NCI-H526 treated with DMSO at 0.1 percent for 48 hours (cell line): ENCODE measurements at regions not wholly inside any gene's neighbourhood (a gene's known extent, or its start where the extent isn't known, plus 50 kb on each side); places are given as distances from the start of the nearest gene placed in this dataset.
"Not testable (repeated sequence)": the region's sequence is repeated elsewhere in the genome, so short reads cannot be mapped to it uniquely, and the experiment has no call there.

Experiments used
- DNase-seq: peaks from one replicate; lab custom pipeline; 2025; lab: John Stamatoyannopoulos, UW

DNA sequence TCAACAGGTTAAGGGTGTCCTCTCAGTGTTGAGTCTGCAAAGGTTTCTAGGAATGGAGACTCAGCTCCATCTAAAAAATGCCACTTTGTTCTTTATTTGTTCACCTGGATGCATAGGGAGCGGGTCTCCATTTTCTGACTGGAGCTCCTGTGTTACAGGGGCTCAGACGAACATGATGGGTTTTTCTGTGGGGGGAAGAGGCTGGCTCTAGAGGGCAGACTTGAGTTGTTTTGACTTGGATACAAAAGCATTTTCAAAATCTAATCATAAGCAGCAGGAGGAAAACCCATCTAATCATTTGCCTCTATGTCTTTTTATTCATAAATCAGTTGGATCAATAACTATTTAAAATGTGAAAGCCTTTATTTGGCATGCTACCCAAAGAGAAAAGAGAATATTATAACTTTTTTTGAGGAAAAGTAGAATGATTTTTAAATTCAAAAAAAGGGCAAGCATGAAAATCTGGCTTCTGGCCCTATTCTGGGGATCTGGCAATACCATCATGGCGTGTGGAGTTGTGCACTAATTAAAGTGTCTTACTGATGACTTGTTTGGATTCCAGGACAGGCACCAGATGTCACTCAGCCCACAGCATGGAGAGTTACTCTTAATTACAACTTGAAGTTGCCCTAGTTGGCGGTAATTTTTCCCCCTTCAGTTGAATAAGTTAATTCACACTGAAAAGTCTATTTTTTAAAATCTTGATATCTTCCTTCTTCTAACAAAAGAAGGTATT is 594.9 kb downstream of the REEP3 start:
- no peak for DNase-seq

DNA sequence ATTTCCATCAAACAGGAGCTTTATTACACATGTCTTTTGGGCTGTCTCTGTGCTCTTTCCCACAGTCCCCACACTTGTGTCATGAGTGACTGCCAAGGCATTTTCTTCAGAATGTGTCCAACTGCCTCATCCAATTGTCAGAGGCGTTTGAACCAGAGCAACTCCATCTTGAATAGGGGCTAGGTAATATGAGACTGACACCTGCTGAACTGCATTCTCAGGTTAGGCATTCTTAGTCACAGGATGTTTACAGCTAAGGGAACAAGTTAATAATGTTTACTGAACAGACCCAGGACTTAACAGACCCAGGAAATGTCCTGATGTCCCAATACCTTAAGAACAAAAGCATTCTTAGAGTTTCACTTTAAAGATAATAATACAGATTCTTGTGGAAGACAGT is 595.5 kb downstream of the REEP3 start:
- no peak for DNase-seq

DNA sequence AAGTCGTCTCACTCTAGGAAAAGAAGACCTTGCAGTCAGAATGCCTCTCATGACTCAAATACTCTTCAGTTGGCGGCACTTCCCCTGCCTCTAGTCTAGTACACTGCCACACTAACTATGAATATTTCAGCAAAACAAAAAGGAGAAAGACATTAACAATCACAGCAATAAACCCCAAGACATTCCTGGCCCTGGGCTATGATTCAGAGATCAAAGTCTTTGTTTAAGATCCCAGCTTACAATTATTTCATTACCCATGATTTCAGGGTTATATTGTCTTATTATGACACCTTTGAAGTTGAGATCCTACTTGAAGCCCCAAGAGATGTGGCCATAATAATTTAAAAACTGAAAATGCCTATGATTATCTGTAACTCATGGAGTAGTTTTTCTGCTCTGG is 597.5 kb downstream of the REEP3 start:
- no peak for DNase-seq

DNA sequence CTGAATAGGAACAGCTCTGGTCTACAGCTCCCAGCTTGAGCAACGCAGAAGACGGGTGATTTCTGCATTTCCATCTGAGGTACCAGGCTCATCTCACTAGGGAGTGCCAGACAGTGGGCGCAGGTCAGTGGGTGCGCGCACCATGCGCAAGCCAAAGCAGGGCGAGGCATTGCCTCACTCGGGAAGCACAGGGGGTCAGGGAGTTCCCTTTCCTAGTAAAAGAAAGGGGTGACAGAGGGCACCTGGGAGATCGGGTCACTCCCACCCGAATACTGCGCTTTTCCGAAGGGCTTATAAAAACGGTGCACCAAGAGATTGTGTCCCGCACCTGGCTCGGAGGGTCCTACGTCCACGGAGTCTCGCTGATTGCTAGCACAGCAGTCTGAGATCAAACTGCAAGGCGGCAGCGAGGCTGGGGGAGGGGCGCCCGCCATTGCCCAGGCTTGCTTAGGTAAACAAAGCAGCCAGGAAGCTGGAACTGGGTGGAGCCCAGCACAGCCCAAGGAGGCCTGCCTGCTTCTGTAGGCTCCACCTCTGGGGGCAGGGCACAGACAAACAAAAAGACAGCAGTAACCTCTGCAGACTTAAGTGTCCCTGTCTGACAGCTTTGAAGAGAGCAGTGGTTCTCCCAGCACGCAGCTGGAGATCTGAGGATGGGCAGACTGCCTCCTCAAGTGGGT is 599.2 kb downstream of the REEP3 start:
- DNase-seq, result not testable (repeated sequence)

DNA sequence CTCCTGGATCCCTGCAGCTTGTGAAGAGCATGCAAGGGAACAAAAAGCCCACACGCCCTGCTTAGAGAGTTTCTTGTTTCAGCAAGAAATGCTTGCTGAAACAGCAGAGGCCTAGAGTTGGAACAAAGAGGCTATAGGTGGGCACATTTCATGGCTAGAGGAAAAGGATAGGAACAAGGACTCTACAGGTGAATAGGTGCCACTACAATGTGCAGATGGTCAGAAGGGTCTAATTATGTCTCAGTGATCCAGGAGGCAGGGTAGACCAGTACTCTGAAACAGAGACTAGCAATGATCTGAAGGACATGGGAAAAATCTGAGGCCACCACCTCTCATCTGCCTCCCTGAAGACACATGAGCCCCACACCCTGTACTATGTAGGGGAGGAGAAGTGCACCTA is 609.0 kb downstream of the REEP3 start:
- no peak for DNase-seq

DNA sequence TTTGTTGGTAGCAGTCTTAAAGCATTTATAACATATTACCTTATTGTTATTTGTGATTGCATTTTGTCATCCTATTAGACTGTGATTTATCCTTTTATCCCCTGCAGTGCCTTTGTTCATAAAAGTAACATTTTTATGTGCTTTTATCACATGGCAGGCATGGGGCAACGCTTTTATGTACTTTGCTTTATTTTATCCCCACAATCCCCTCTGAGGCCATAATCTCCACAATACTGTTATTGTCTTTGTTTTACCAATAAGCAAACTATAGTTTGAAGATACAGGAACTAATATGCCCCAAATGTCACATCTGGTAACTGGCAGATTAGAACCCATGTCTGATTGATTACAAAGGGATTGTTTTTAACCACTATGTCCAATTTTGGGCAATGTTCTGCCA is 613.5 kb downstream of the REEP3 start:
- DNase-seq, result no peak

DNA sequence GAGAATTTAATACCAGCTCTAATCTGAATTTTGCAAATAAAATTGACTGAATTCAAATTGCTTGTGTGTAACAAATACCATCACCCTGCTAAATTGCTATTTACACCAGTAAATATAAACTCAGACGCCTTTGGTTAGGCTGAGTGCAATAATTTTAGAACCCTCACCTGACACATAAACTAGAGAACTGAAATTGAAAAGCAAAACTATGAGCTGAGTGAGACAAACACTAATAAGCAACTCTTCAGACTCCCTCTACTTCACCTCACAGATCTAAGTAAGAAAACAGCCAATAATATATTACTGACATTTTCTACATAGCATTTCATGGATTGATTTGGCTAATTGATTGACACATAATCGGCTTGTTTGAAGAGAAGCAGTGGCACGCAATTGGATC is 621.2 kb downstream of the REEP3 start:
- no peak for DNase-seq

DNA sequence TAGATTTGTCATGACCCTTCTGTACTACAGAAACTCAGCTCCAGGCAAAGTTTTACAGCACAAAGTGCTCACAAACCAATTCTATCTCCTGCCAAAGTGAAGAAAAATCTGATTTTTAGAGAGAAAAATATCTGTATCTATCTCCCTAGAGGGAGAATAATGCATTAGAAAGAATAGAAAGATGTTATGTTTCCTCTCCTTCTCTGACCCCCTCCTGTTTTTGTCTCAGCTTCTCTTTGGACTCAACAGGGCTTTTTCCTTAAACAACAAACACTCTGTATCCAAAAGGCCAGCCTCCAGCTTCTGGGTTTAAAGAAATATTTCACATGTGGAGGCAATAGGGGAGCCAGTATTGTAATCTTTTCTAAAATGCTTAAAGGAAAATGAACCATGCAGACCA is 627.4 kb downstream of the REEP3 start:
- DNase-seq, result no peak

DNA sequence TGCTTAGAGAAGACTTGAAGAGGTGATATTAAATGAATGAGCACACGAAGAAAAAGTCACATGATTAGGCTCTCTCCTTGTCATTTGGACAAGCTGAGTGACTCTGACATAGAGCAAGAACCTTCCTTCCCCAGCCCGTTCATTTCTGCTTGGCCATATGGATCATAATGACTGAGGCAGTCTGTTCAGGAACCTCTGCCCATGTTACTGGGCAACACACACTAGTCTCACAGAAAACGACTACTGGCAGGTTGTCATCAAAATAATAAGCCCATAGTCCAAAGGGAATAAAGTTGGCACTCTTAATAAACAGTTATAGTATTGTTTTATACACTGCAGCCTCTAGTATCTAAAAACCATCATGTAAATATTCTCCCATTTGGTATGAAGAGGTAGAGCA is 635.0 kb downstream of the REEP3 start:
- DNase-seq, result no peak

DNA sequence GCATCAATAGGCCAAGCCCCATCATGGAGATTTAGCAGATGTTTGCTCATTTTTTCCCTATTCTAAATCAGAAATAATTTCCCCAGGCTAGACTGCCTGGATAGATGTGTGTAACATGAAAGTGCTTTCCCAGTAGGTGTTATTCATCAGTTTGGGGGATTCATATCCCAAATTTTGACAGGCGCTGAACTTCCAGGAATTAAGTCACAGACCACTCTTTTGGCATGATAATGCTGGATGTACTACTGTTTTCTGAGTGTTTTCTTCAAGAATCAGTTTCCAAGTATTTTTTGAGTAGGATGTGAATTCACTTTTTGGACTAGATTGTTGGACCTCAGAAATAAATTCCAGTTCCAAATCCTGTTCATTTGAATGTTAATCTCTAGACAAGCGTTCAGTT is 637.4 kb downstream of the REEP3 start:
- no peak for DNase-seq

DNA sequence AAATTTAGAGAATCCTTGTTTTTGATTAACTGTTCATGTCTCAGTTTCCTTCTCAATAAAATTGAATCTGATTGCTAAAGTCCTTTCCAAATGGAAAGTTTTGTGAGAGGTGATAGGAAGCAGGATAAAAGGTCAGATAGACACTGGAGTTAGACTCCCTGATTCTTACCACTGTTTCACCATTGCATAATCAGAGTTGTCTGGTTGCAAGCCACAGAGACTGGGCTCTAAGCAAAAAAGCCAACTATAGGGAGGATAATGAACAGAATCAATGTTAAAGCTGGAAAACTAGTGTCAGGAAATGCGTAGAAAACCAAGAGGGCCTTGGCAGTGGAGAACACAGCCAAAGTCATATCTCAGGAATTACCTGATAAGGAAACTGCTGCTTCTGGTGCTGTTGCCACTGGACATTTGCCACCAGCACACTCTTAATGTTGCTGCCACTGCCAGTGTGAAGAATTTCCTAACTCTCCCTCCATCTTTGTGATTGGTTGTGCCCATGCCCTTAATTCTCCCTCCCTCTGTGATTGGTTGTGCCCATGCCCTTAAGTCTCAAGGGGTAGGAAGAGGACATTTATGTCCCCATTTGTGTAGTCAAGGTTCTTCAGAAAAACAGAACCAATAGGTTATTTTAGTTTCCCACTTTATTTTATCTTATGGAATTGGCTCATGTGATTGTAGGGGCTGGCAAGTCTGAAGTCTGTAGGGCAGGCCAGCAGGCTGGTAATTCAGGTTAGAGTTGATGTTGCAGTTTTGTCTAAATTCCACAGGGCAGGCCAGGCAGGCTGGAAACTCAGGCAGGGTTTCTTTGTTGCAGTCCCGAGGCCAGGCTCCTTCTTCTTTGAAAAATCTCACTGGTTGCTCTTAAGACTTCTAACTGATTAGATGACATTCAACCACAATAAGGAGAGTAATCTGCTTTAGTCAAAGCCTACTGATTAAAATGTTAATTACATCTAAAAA is 639.0 kb downstream of the REEP3 start:
- DNase-seq, result no peak

DNA sequence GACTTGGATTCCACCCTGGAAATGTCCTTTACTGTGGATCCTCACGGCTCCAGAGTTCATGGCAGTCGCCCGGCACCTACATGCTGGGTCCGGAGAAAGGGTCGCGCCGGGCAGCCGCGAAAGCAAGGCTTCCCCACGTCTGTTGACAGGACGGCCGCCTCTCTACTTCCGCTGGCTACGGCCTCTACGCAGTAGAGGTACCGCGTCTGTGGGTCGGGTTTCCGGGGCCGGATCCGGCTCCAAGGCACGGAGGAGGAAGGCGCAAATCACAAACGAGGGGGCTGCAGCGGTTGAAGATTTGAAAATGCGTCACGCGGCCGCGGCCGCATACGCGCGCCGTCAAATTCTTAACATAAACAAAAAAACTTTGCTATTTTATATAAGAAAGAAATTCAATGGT is 649.6 kb downstream of the REEP3 start:
- no peak for DNase-seq

DNA sequence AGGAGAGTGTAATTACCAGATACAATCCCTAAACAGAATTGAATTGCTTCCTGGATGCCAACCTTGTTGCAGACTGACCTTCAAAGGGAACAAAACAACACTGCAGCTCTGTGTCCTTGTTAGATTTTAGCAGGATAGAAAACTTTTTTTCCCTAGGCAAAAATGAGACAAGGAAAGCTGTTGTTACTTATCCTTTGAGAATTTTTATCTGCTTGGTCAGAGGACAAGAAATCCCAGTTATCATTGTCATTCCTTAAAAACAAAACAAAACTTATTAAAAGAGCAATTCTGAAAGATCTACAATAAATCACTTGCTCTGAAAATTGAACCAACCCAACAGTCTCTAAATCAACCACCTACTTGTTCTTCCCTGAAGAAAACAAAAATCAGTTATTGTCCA is 652.6 kb downstream of the REEP3 start:
- DNase-seq, result no peak

DNA sequence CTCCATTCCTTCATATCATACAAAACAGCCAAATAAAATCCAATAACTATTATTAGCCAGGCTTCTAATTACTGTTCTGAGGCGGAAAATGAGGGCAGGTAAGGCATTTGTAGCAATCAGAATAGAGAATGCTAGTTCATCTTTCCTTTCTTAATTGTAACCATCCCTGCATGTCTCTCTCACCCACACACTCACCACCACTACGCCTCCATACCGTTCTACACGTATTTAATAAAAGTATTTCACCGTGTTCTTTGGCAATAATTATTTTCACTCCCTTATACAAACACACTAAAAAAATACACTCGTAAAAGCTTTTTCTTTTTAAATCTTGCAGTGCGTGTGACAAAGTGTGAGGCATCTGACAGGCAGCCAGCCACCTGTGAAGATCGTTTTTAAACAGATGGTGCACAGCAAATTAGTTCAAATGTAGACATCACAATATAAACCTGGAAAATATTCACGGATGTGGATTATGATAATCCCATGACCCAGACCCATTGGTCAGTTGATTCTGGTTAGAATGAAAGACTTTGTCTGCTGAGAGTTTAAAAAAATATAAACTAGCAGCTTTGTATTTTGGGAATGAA is 653.6 kb downstream of the REEP3 start:
- no peak for DNase-seq

DNA sequence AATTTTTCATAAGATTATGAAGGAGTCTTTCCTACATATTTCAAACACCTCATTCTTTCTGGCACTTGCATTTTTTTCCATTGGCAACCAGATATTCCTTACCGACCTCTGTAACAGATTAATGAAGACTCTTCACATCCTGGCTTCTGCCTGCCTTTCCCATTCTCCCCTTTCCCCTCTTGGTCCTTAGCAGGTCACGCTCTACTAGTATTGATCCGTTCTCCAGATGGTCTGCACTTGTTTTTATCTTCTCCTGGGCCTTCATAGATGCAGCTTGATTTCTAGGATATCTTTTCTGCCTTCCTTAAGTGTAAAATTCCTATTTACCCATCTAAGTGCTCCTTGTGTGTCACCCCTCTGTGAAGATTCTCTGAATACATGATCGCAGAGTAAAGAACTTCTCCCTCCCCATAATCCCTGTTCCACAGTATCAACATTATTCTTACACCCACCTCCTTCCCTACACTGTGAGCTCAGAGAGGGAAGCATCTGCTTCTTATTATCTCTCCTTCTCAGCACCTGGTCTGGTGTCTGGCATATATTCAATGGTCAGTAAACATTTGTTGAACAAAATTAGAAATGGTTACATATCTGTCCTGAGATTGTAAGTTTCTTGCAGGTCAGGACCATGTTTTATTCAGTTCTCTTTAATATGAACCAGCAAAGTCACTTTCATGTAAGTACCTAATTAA is 654.2 kb downstream of the REEP3 start:
- no peak for DNase-seq

DNA sequence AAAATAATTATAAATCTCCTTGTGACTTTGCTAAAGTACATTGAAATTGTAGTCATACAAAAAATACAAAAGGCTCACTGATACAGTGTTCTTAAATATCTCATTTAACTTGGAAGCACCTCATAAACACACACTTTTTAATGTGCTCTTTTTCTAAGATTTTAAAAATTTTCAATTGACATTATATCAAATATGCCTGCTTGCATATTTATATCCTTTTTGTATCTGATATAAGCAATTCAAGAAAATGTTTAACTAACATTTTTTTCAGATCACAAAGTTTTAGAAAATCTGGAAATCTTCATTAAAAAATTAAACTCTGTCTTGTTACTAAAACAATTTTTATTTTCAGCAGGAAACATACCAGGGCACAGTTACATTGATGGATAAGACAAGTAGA is 661.5 kb downstream of the REEP3 start:
- no peak for DNase-seq

DNA sequence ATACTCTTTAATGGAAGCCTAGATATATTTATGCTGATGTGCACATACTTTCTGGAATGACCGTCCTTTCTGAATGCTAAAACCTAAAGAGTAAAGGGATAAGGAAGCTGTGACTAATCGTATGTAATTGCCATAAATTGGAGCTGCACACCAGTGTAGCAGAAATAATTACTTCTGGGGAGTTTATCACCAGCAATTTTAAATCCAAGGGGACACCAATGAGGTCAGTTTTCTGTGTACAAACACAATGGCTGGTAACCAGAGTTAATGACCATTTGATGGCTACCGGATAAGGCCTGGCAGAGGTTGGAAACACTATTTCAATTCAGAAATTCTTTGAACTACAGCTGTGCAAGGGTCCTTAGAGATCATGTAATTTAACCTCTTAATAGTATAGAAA is 670.1 kb downstream of the REEP3 start:
- no peak for DNase-seq

DNA sequence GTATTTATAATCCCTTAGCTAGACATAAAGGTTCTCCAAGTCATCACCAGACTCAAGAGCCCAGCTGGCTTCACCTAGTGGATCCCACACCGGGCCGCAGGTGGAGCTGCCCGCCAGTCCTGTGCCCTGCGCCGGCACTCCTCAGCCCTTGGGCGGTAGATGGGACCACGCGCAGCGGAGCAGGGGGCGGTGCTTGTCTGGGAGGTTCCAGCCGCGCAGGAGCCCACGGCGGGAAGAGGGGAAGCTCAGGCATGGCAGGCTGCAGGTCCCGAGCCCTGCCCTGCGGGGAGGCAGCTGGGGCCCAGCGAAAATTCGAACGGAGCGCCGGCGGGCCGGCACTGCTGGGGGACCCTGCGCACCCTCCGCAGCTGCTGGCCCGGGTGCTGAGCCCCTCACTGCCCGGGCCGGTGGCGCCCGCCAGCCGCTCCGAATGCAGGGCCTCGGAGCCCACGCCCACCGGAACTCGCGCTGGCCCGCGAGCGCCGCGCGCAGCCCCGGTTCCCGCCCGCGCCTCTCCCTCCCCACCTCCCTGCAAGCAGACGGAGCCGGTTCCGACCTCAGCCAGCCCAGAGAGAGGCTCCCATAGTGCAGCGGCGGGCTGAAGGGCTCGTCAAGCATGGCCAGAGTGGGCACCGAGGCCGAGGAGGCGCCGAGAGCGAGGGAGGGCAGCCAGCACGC is 675.6 kb downstream of the REEP3 start:
- no peak for DNase-seq

DNA sequence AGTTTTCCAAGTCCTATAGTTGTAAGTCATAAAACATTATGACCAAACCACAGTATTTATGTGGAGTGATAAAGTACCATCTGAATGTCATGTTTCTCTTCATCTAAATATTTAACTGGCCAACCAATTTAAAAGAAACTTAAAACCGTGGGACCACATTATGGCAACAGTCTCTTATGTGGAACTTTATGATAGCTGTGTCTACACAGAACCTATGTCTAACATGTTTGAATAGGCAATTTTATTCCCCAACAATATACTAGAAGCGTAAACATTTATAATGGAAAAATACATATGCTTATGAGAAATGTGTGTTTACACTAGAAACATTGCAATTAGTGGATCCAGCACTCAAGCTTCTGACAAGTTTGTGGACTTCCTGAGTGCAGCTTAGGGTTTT is 680.7 kb downstream of the REEP3 start:
- DNase-seq, result no peak

DNA sequence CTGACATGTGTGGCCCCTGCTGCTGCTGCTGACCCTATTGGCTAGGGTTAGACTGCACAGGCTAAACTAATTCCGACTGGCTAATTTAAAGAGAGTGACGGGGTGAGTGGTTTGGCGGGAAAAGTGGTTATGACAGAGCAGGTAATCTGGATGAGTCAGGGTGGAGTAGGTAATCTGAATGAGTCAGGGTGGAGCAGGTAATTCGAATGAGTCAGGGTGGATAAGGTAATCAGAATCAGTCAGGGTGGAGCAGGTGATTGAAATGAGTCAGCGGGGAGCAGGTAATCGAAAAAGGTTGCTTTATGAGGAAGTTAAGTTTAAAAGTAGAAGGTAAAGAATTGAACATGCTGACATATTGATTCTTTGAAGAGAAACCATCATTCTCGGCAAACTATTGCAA is 683.3 kb downstream of the REEP3 start:
- DNase-seq, result not testable (repeated sequence)

DNA sequence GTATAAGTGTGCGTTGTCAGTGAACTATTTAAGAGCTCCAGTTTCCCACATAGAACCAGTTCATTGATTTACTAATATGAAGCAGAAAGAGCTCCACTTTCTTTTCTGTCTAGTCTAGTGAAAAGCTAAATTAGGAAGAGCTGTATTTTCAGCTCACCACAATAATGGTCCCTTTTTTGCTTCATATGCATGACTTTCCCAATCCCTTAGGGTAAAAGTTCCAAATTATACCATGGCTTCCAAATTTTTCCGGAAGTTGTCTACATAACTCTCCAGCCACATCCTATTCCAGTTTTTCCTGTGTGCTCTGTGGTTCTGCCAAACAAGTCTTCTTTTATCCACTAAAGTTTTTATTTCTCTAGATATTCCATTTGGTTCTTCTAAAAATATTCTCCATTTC is 685.2 kb downstream of the REEP3 start:
- DNase-seq, result no peak
